ENCODE measurements at regions not wholly inside any gene's neighbourhood (a gene's known extent, or its start where the extent isn't known, plus 50 kb on each side); places are given as distances from the start of the nearest gene placed in this dataset.

DNA sequence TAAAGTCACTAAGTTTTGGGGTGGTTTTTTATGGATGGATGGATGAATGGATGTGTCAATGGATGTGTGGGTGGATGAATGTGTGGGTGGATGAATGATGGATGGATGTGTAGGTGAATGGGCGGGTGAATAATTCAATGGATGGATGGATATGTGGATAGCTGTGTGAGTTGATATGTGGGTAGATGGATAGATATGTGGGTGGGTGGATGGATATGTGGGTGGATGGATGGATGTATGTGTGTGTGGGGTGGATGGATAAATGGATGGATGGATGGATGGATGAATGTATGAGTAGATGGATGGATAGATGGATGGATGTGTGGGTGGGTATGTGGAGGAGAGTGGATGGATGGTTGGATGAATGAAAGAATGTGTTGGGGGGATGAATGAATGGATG, 310.1 kb upstream of the C16orf82 start:
- Histone ChIP-seq H3K36me3 (ENCODE audit: insufficient read depth, low read length) (no peaks in the 10 kb centered on the region), H4K20me1 (ENCODE audit: insufficient read depth, low read length) (no peaks in the 10 kb centered on the region), H3K27ac (ENCODE audit: low read depth, low read length, poor library complexity, severe bottlenecking) (no peak overlapping the region), H2AFZ (ENCODE audit: low read length) (no peak overlapping the region), H3K9me3 (ENCODE audit: low read length) (no peaks in the 10 kb centered on the region), H3K4me2 (ENCODE audit: low read length) (no peak overlapping the region), H3K9me2 (ENCODE audit: insufficient read depth, low read length) (no peaks in the 10 kb centered on the region), H3K4me1 (ENCODE audit: insufficient read depth, low read length, poor library complexity, severe bottlenecking) (no peaks in the 10 kb centered on the region), H3K4me3 (ENCODE audit: low read depth, low read length, poor library complexity, severe bottlenecking) (no peak overlapping the region), H3K79me2 (ENCODE audit: insufficient read depth, low read depth, low read length) (no peaks in the 10 kb centered on the region)
- DNase-seq (ENCODE audit: low spot score), result no peak
- TF ChIP-seq, protein P1, sequence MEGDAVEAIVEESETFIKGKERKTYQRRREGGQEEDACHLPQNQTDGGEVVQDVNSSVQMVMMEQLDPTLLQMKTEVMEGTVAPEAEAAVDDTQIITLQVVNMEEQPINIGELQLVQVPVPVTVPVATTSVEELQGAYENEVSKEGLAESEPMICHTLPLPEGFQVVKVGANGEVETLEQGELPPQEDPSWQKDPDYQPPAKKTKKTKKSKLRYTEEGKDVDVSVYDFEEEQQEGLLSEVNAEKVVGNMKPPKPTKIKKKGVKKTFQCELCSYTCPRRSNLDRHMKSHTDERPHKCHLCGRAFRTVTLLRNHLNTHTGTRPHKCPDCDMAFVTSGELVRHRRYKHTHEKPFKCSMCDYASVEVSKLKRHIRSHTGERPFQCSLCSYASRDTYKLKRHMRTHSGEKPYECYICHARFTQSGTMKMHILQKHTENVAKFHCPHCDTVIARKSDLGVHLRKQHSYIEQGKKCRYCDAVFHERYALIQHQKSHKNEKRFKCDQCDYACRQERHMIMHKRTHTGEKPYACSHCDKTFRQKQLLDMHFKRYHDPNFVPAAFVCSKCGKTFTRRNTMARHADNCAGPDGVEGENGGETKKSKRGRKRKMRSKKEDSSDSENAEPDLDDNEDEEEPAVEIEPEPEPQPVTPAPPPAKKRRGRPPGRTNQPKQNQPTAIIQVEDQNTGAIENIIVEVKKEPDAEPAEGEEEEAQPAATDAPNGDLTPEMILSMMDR (conservative IDR thresholded peaks at IDR 0.05; ENCODE audit: low read length), result no peak
- no peak for TF ChIP-seq EZH2phosphoT487 (IDR thresholded peaks at IDR 0.05; ENCODE audit: borderline replicate concordance, low read depth, low read length)
- no TSS peak for BruUV-seq (replicated peaks)
- CTCF ChIA-PET (ENCODE audit: unreplicated experiment), result no interaction called here
- intact Hi-C loops (cut with micrococcal nuclease; ENCODE audit: unreplicated experiment), result no loop called here
- POLR2A ChIA-PET, result no interaction called here

DNA sequence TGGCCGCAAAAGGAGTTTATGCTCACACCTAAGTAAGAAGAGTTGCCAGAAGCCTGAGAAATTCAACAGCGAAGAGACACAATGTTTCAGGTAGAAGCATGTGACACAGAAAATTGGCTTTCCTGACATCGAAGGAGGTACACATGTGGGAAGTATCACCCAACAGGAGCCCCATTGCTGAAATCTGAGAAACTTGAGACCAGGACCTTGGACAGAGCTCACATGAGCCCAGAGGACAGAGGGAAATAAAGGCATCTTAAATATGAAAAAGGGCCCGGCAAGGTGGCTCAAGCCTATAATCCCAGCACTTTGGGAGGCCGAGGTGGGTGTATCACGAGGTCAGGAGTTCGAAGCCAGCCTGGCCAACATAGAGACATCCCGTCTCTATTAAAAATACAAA, 304.1 kb upstream of the C16orf82 start:
- Histone ChIP-seq H3K4me1 (ENCODE audit: insufficient read depth, low read length, poor library complexity, severe bottlenecking) (no peaks in the 10 kb centered on the region), H3K4me3 (ENCODE audit: low read depth, low read length, poor library complexity, severe bottlenecking) (no peak overlapping the region), H3K4me2 (ENCODE audit: low read length) (no peak overlapping the region), H3K79me2 (ENCODE audit: insufficient read depth, low read depth, low read length) (no peaks in the 10 kb centered on the region), H3K36me3 (ENCODE audit: insufficient read depth, low read length) (no peaks in the 10 kb centered on the region), H3K9me2 (ENCODE audit: insufficient read depth, low read length) (no peaks in the 10 kb centered on the region), H3K27ac (ENCODE audit: low read depth, low read length, poor library complexity, severe bottlenecking) (no peak overlapping the region), H3K9me3 (ENCODE audit: low read length) (no peaks in the 10 kb centered on the region), H2AFZ (ENCODE audit: low read length) (no peak overlapping the region), H4K20me1 (ENCODE audit: insufficient read depth, low read length) (no peaks in the 10 kb centered on the region)
- CTCF ChIA-PET (ENCODE audit: unreplicated experiment), result no interaction called here
- POLR2A ChIA-PET, result interaction anchor here (0.5 kb wide), 1 partner anchor 31 kb away, joined by 3 read pairs; no protein-coding TSS in a partner anchor
- DNase-seq (ENCODE audit: low spot score), result no peak
- no peak for TF ChIP-seq EZH2phosphoT487 (IDR thresholded peaks at IDR 0.05; ENCODE audit: borderline replicate concordance, low read depth, low read length)
- TF ChIP-seq, protein P1 (conservative IDR thresholded peaks at IDR 0.05; ENCODE audit: low read length), result no peak
- no TSS peak for BruUV-seq (replicated peaks)
- intact Hi-C loops (cut with micrococcal nuclease; ENCODE audit: unreplicated experiment), result no loop called here

DNA sequence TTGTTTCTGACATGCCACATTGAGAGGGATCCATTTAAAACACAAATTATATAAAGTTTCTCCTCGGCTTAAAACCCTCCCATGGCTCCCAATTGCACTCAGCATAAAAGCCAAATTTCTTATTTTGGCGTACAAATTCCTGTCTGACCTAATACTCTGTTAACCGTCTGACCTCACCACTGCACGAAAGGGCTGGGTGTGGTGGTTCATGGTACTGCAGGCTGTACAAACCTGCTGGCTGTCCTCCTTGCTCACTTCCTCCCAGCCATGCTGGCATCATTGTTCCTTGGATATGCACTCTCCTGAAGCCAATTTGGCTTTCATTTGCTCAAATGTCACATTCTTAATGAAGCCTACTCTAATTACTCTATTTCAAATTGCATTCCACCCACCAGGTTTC, 301.6 kb upstream of the C16orf82 start:
- ChIA-PET POLR2A (no interaction called here), CTCF (ENCODE audit: unreplicated experiment) (no interaction called here)
- peak; percentile 10 for DNase-seq (ENCODE audit: low spot score)
- no TSS peak for BruUV-seq (replicated peaks)
- Histone ChIP-seq H3K36me3 (ENCODE audit: insufficient read depth, low read length) (no peaks in the 10 kb centered on the region), H2AFZ (ENCODE audit: low read length) (no peak overlapping the region), H3K9me2 (ENCODE audit: insufficient read depth, low read length) (no peaks in the 10 kb centered on the region), H3K4me2 (ENCODE audit: low read length) (no peak overlapping the region), H3K79me2 (ENCODE audit: insufficient read depth, low read depth, low read length) (no peaks in the 10 kb centered on the region), H3K27ac (ENCODE audit: low read depth, low read length, poor library complexity, severe bottlenecking) (no peak overlapping the region), H3K9me3 (ENCODE audit: low read length) (no peaks in the 10 kb centered on the region), H3K4me3 (ENCODE audit: low read depth, low read length, poor library complexity, severe bottlenecking) (no peak overlapping the region), H4K20me1 (ENCODE audit: insufficient read depth, low read length) (no peaks in the 10 kb centered on the region), H3K4me1 (ENCODE audit: insufficient read depth, low read length, poor library complexity, severe bottlenecking) (no peaks in the 10 kb centered on the region)
- TF ChIP-seq EZH2phosphoT487 (IDR thresholded peaks at IDR 0.05; ENCODE audit: borderline replicate concordance, low read depth, low read length), result no peak
- TF ChIP-seq, protein P1 (conservative IDR thresholded peaks at IDR 0.05; ENCODE audit: low read length), result peak; percentile 53
- intact Hi-C loops (cut with micrococcal nuclease; ENCODE audit: unreplicated experiment), result no loop called here
